ENCODE measurements at regions not wholly inside any gene's neighbourhood (a gene's known extent, or its start where the extent isn't known, plus 50 kb on each side); places are given as distances from the start of the nearest gene placed in this dataset.

- Histone ChIP-seq H3K4me3 (ENCODE audit: low read depth in 1 of 2, low read length in 2 of 2) (no peak overlapping the region), H3K36me3 (ENCODE audit: control insufficient read depth in 2 of 2, insufficient read depth in 2 of 2, low read length in 1 of 2) (no peaks in the 10 kb centered on the region), H3K27ac (ENCODE audit: low read depth in 2 of 2, low read length in 1 of 2) (no peak overlapping the region), H3K4me1 (ENCODE audit: control insufficient read depth in 2 of 2, insufficient read depth in 2 of 2, low read length in 1 of 2) (no peaks in the 10 kb centered on the region), H3K9me3 (ENCODE audit: control insufficient read depth in 2 of 2, insufficient read depth in 1 of 2, low read depth in 1 of 2, low read length in 1 of 2) (no peaks in the 10 kb centered on the region), H3K27me3 (ENCODE audit: control insufficient read depth in 1 of 2, insufficient read depth in 2 of 2, low read length in 2 of 2) (peaks cover 0 to 3% of the 10 kb centered on the region in 2 donors)
- WGBS, 2 donors: 79 to 84% methylated on average over 3 of the region's 3 CpGs
These were observed 153.4 kb upstream of the LRFN2 start for GRCh38 chr6:40740518-40740917.

GRCh38 chr6:40738551-40739193 lies 151.5 kb upstream of the LRFN2 start:
- H3K36me3 ChIP-seq (ENCODE audit: control insufficient read depth in 2 of 2, insufficient read depth in 2 of 2, low read length in 1 of 2): no peaks in the 10 kb centered on the region
- WGBS, 2 donors: 60 to 71% methylated on average over 11 of the region's 11 CpGs
- no peak overlapping the region for H3K27ac ChIP-seq (ENCODE audit: low read depth in 2 of 2, low read length in 1 of 2)
- H3K4me1 ChIP-seq (ENCODE audit: control insufficient read depth in 2 of 2, insufficient read depth in 2 of 2, low read length in 1 of 2): no peaks in the 10 kb centered on the region
- no peak overlapping the region for H3K4me3 ChIP-seq (ENCODE audit: low read depth in 1 of 2, low read length in 2 of 2)
- no peaks in the 10 kb centered on the region for H3K9me3 ChIP-seq (ENCODE audit: control insufficient read depth in 2 of 2, insufficient read depth in 1 of 2, low read depth in 1 of 2, low read length in 1 of 2)
- H3K27me3 ChIP-seq (ENCODE audit: control insufficient read depth in 1 of 2, insufficient read depth in 2 of 2, low read length in 2 of 2): peaks cover 0 to 4% of the 10 kb centered on the region in 2 donors

- H3K9me3 ChIP-seq (ENCODE audit: control insufficient read depth in 2 of 2, insufficient read depth in 1 of 2, low read depth in 1 of 2, low read length in 1 of 2): no peaks in the 10 kb centered on the region
- no peaks in the 10 kb centered on the region for H3K4me1 ChIP-seq (ENCODE audit: control insufficient read depth in 2 of 2, insufficient read depth in 2 of 2, low read length in 1 of 2)
- H3K27ac ChIP-seq (ENCODE audit: low read depth in 2 of 2, low read length in 1 of 2): no peak overlapping the region
- no peaks in the 10 kb centered on the region for H3K36me3 ChIP-seq (ENCODE audit: control insufficient read depth in 2 of 2, insufficient read depth in 2 of 2, low read length in 1 of 2)
- 76 to 85% methylated on average over 7 of the region's 7 CpGs for WGBS, 2 donors
- H3K27me3 ChIP-seq (ENCODE audit: control insufficient read depth in 1 of 2, insufficient read depth in 2 of 2, low read length in 2 of 2): peaks cover 0 to 4% of the 10 kb centered on the region in 2 donors
- H3K4me3 ChIP-seq (ENCODE audit: low read depth in 1 of 2, low read length in 2 of 2): no peak overlapping the region
These were observed 148.4 kb upstream of the LRFN2 start for GRCh38 chr6:40735521-40735920.

GRCh38 chr6:40735121-40735520 lies 148.0 kb upstream of the LRFN2 start:
- WGBS, 2 donors: 43 to 44% methylated on average over 3 of the region's 3 CpGs
- no peak overlapping the region for H3K4me3 ChIP-seq (ENCODE audit: low read depth in 1 of 2, low read length in 2 of 2)
- H3K36me3 ChIP-seq (ENCODE audit: control insufficient read depth in 2 of 2, insufficient read depth in 2 of 2, low read length in 1 of 2): no peaks in the 10 kb centered on the region
- no peak overlapping the region for H3K27ac ChIP-seq (ENCODE audit: low read depth in 2 of 2, low read length in 1 of 2)
- H3K4me1 ChIP-seq (ENCODE audit: control insufficient read depth in 2 of 2, insufficient read depth in 2 of 2, low read length in 1 of 2): no peaks in the 10 kb centered on the region
- no peaks in the 10 kb centered on the region for H3K9me3 ChIP-seq (ENCODE audit: control insufficient read depth in 2 of 2, insufficient read depth in 1 of 2, low read depth in 1 of 2, low read length in 1 of 2)
- H3K27me3 ChIP-seq (ENCODE audit: control insufficient read depth in 1 of 2, insufficient read depth in 2 of 2, low read length in 2 of 2): peaks cover 0 to 4% of the 10 kb centered on the region in 2 donors

- no peak overlapping the region for H3K4me3 ChIP-seq (ENCODE audit: low read depth in 1 of 2, low read length in 2 of 2)
- H3K27ac ChIP-seq (ENCODE audit: low read depth in 2 of 2, low read length in 1 of 2): no peak overlapping the region
- peaks cover 0 to 4% of the 10 kb centered on the region in 2 donors for H3K27me3 ChIP-seq (ENCODE audit: control insufficient read depth in 1 of 2, insufficient read depth in 2 of 2, low read length in 2 of 2)
- no peaks in the 10 kb centered on the region for H3K9me3 ChIP-seq (ENCODE audit: control insufficient read depth in 2 of 2, insufficient read depth in 1 of 2, low read depth in 1 of 2, low read length in 1 of 2)
- WGBS, 2 donors: 64 to 67% methylated on average over 4 of the region's 4 CpGs
- H3K36me3 ChIP-seq (ENCODE audit: control insufficient read depth in 2 of 2, insufficient read depth in 2 of 2, low read length in 1 of 2): no peaks in the 10 kb centered on the region
- no peaks in the 10 kb centered on the region for H3K4me1 ChIP-seq (ENCODE audit: control insufficient read depth in 2 of 2, insufficient read depth in 2 of 2, low read length in 1 of 2)
These were observed 147.4 kb upstream of the LRFN2 start for GRCh38 chr6:40734607-40735006.

- no peaks in the 10 kb centered on the region for H3K9me3 ChIP-seq (ENCODE audit: control insufficient read depth in 2 of 2, insufficient read depth in 1 of 2, low read depth in 1 of 2, low read length in 1 of 2)
- 60 to 66% methylated on average over 4 of the region's 4 CpGs for WGBS, 2 donors
- H3K27ac ChIP-seq (ENCODE audit: low read depth in 2 of 2, low read length in 1 of 2): no peak overlapping the region
- H3K27me3 ChIP-seq (ENCODE audit: control insufficient read depth in 1 of 2, insufficient read depth in 2 of 2, low read length in 2 of 2): peaks cover 2 to 4% of the 10 kb centered on the region in 2 donors
- H3K4me1 ChIP-seq (ENCODE audit: control insufficient read depth in 2 of 2, insufficient read depth in 2 of 2, low read length in 1 of 2): no peaks in the 10 kb centered on the region
- no peaks in the 10 kb centered on the region for H3K36me3 ChIP-seq (ENCODE audit: control insufficient read depth in 2 of 2, insufficient read depth in 2 of 2, low read length in 1 of 2)
- no peak overlapping the region for H3K4me3 ChIP-seq (ENCODE audit: low read depth in 1 of 2, low read length in 2 of 2)
These were observed 146.7 kb upstream of the LRFN2 start for GRCh38 chr6:40733770-40734396.

GRCh38 chr6:40733290-40733689 lies 146.1 kb upstream of the LRFN2 start:
- H3K27ac ChIP-seq (ENCODE audit: low read depth in 2 of 2, low read length in 1 of 2): no peak overlapping the region
- H3K4me3 ChIP-seq (ENCODE audit: low read depth in 1 of 2, low read length in 2 of 2): no peak overlapping the region
- peaks cover 2 to 4% of the 10 kb centered on the region in 2 donors for H3K27me3 ChIP-seq (ENCODE audit: control insufficient read depth in 1 of 2, insufficient read depth in 2 of 2, low read length in 2 of 2)
- H3K9me3 ChIP-seq (ENCODE audit: control insufficient read depth in 2 of 2, insufficient read depth in 1 of 2, low read depth in 1 of 2, low read length in 1 of 2): no peaks in the 10 kb centered on the region
- H3K36me3 ChIP-seq (ENCODE audit: control insufficient read depth in 2 of 2, insufficient read depth in 2 of 2, low read length in 1 of 2): no peaks in the 10 kb centered on the region
- no peaks in the 10 kb centered on the region for H3K4me1 ChIP-seq (ENCODE audit: control insufficient read depth in 2 of 2, insufficient read depth in 2 of 2, low read length in 1 of 2)
- WGBS, 2 donors: 59 to 75% methylated on average over 1 of the region's 1 CpG

GRCh38 chr6:40732878-40733277 lies 145.7 kb upstream of the LRFN2 start:
- H3K4me1 ChIP-seq (ENCODE audit: control insufficient read depth in 2 of 2, insufficient read depth in 2 of 2, low read length in 1 of 2): no peaks in the 10 kb centered on the region
- H3K4me3 ChIP-seq (ENCODE audit: low read depth in 1 of 2, low read length in 2 of 2): no peak overlapping the region
- no peaks in the 10 kb centered on the region for H3K9me3 ChIP-seq (ENCODE audit: control insufficient read depth in 2 of 2, insufficient read depth in 1 of 2, low read depth in 1 of 2, low read length in 1 of 2)
- WGBS, 2 donors: 56 to 75% methylated on average over 3 of the region's 3 CpGs
- H3K27ac ChIP-seq (ENCODE audit: low read depth in 2 of 2, low read length in 1 of 2): no peak overlapping the region
- H3K36me3 ChIP-seq (ENCODE audit: control insufficient read depth in 2 of 2, insufficient read depth in 2 of 2, low read length in 1 of 2): no peaks in the 10 kb centered on the region
- H3K27me3 ChIP-seq (ENCODE audit: control insufficient read depth in 1 of 2, insufficient read depth in 2 of 2, low read length in 2 of 2): peaks cover 2 to 4% of the 10 kb centered on the region in 2 donors

DNA sequence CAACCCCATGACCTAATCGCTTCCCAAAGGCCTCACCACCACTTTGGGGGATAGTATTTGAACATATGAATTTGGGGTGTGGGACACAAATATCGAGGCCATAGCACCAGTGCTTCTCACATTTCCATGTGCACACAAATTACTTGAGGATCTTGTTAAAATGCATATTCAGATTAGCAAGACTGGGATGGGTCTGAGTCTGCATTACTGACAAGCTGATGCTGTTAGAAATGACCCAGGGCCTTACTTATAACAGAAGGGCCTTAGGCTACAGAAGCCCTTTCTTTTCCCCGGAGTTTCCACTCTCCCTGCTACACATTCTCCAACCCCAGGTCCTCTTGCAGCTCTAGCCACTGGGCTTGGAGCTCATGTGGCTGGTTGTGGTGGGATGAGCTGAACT lies 141.5 kb upstream of the LRFN2 start:
- 90 to 92% methylated on average over 3 of the region's 3 CpGs for WGBS, 2 donors
- Histone ChIP-seq H3K27ac (ENCODE audit: low read depth in 2 of 2, low read length in 1 of 2) (no peak overlapping the region), H3K27me3 (ENCODE audit: control insufficient read depth in 1 of 2, insufficient read depth in 2 of 2, low read length in 2 of 2) (peaks cover 0 to 2% of the 10 kb centered on the region in 2 donors), H3K4me1 (ENCODE audit: control insufficient read depth in 2 of 2, insufficient read depth in 2 of 2, low read length in 1 of 2) (no peaks in the 10 kb centered on the region), H3K4me3 (ENCODE audit: low read depth in 1 of 2, low read length in 2 of 2) (no peak overlapping the region), H3K36me3 (ENCODE audit: control insufficient read depth in 2 of 2, insufficient read depth in 2 of 2, low read length in 1 of 2) (no peaks in the 10 kb centered on the region), H3K9me3 (ENCODE audit: control insufficient read depth in 2 of 2, insufficient read depth in 1 of 2, low read depth in 1 of 2, low read length in 1 of 2) (no peaks in the 10 kb centered on the region)

DNA sequence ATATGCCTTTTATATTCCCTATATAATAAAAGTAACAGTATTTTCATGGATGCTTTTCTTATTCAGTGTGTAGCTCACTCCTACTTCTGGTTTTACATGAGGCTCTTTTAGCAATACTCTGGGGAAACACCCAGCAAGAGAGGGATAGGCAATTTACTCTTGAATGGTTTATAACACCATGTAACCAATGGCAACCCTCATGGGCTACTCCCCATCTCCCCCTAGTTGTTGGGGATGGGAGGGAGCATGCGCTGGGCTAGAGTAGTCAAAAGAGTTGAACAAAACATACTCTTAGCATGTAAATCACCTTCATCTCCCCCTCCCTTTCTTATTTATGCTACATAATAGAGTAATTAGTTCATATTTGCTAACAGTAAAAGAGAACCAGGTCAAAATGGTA lies 140.1 kb upstream of the LRFN2 start:
- H3K36me3 ChIP-seq (ENCODE audit: control insufficient read depth in 2 of 2, insufficient read depth in 2 of 2, low read length in 1 of 2): no peaks in the 10 kb centered on the region
- 90 to 100% methylated on average over 1 of the region's 1 CpG for WGBS, 2 donors
- no peaks in the 10 kb centered on the region for H3K9me3 ChIP-seq (ENCODE audit: control insufficient read depth in 2 of 2, insufficient read depth in 1 of 2, low read depth in 1 of 2, low read length in 1 of 2)
- H3K4me1 ChIP-seq (ENCODE audit: control insufficient read depth in 2 of 2, insufficient read depth in 2 of 2, low read length in 1 of 2): no peaks in the 10 kb centered on the region
- H3K27me3 ChIP-seq (ENCODE audit: control insufficient read depth in 1 of 2, insufficient read depth in 2 of 2, low read length in 2 of 2): peaks cover 0 to 2% of the 10 kb centered on the region in 2 donors
- no peak overlapping the region for H3K4me3 ChIP-seq (ENCODE audit: low read depth in 1 of 2, low read length in 2 of 2)
- H3K27ac ChIP-seq (ENCODE audit: low read depth in 2 of 2, low read length in 1 of 2): no peak overlapping the region
